ENCODE measurements at regions not wholly inside any gene's neighbourhood (a gene's known extent, or its start where the extent isn't known, plus 50 kb on each side); places are given as distances from the start of the nearest gene placed in this dataset.

DNA sequence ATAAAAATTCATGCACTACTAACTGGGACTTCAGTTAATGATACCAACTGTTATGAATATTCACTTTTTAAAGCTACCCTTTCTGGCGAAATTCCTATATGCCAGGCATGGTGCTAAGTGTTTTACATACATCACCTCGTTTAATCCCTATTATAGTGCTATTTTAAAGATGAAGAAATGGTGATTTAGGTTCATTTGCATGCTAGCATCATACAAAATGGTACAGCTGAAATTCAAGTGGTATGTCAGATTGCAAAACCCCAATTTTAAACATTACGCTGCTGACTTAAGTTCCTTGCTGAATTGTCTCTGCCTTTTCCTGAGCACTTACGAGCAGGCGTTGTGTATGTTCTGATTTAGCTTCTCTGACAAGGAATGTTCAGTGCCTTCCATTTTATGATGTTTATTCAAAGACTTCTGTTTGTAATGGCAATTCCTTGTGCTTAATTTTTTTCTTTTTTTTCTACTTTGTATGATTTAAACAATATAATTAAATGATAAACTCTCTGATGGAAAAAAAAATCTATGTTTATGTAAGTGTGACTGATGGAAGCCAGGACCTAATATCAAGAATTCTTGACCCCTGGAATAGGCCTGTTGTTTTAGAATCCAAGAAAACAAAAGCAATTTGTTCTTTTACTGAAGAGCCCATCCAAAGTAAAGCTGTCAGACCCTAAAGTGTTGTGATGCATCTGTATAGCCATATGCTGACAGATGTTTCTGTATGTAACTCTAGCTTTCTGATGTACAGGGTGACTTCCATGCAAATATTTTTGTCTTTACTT lies 148.1 kb downstream of the PCDH7 start:
- TF ChIP-seq CTCF (IDR thresholded peaks at IDR 0.05): no peak
- TF ChIP-seq SMC3 (IDR thresholded peaks at IDR 0.05): no peak
- TF ChIP-seq JUNB (IDR thresholded peaks at IDR 0.05): no peak
- no peak for TF ChIP-seq POLR2A (IDR thresholded peaks at IDR 0.05; ENCODE audit: low read length)
- TF ChIP-seq MAZ (IDR thresholded peaks at IDR 0.05; ENCODE audit: borderline replicate concordance, low read depth, low read length): no peak
